ENCODE measurements at regions not wholly inside any gene's neighbourhood (a gene's known extent, or its start where the extent isn't known, plus 50 kb on each side); places are given as distances from the start of the nearest gene placed in this dataset.

GRCh38 chr3:176968631-176969030 is 228.7 kb downstream of the TBL1XR1 start:
- Histone ChIP-seq H3K27ac (ENCODE audit: extremely low read length, insufficient read depth, low read length) (no peak overlapping the region), H3K27me3 (ENCODE audit: control insufficient read depth in 1 of 2, insufficient read depth in 2 of 2, low read length in 2 of 2) (no peaks in the 10 kb centered on the region), H3K4me1 (ENCODE audit: insufficient read depth, low read length) (no peaks in the 10 kb centered on the region), H2AFZ (ENCODE audit: low read length) (no peak overlapping the region), H3K4me3 (replicated peaks in 1 of 3; ENCODE audit: insufficient read depth in 1 of 3, low read depth in 2 of 3, low read length in 3 of 3) (no peak overlapping the region), H3K9ac (ENCODE audit: insufficient read depth, low read depth, low read length) (no peak overlapping the region), H3K36me3 (replicated peaks in 1 of 2; ENCODE audit: control insufficient read depth in 1 of 2, insufficient read depth in 2 of 2, low read length in 2 of 2) (no peaks in the 10 kb centered on the region), H3K4me2 (ENCODE audit: low read depth, low read length) (no peak overlapping the region), H3K9me3 (ENCODE audit: low read length) (no peaks in the 10 kb centered on the region), H4K20me1 (ENCODE audit: insufficient read depth, low read length) (no peaks in the 10 kb centered on the region), H3K79me2 (ENCODE audit: insufficient read depth, low read length) (no peaks in the 10 kb centered on the region)
- CTCF ChIA-PET (ENCODE audit: low intra/inter-chr PET ratio, low total read pairs) = no interaction called here
- no TSS peak for BruUV-seq (replicated peaks)
- WGBS (ENCODE audit: low lambda C conversion rate) = 64% methylated on average over 2 of the region's 2 CpGs
- no peak for FAIRE-seq
- in situ Hi-C loops (cut with HindIII; ENCODE audit: extremely low pct_ligation_motif_present, low pct_unique_long_range_greater_than_20kb) = no loop called here
- intact Hi-C loops (cut with micrococcal nuclease; ENCODE audit: unreplicated experiment) = no loop called here
- ATAC-seq = no peak
- no peak for DNase-seq (ENCODE audit: low spot score)
- POLR2A ChIA-PET = no interaction called here
- TF ChIP-seq, protein P1, sequence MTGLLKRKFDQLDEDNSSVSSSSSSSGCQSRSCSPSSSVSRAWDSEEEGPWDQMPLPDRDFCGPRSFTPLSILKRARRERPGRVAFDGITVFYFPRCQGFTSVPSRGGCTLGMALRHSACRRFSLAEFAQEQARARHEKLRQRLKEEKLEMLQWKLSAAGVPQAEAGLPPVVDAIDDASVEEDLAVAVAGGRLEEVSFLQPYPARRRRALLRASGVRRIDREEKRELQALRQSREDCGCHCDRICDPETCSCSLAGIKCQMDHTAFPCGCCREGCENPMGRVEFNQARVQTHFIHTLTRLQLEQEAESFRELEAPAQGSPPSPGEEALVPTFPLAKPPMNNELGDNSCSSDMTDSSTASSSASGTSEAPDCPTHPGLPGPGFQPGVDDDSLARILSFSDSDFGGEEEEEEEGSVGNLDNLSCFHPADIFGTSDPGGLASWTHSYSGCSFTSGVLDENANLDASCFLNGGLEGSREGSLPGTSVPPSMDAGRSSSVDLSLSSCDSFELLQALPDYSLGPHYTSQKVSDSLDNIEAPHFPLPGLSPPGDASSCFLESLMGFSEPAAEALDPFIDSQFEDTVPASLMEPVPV (CRISPR knock-in tag; IDR thresholded peaks at IDR 0.05) = no peak
- TF ChIP-seq, protein P2, sequence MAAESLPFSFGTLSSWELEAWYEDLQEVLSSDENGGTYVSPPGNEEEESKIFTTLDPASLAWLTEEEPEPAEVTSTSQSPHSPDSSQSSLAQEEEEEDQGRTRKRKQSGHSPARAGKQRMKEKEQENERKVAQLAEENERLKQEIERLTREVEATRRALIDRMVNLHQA (CRISPR knock-in tag; IDR thresholded peaks at IDR 0.05) = no peak
- TF ChIP-seq, protein P3, sequence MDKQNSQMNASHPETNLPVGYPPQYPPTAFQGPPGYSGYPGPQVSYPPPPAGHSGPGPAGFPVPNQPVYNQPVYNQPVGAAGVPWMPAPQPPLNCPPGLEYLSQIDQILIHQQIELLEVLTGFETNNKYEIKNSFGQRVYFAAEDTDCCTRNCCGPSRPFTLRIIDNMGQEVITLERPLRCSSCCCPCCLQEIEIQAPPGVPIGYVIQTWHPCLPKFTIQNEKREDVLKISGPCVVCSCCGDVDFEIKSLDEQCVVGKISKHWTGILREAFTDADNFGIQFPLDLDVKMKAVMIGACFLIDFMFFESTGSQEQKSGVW (CRISPR knock-in tag; IDR thresholded peaks at IDR 0.05; ENCODE audit: borderline replicate concordance) = no peak
- TF ChIP-seq ZNF468 (CRISPR knock-in tag; IDR thresholded peaks at IDR 0.05) = no peak
- TF ChIP-seq MED13 (CRISPR knock-in tag; IDR thresholded peaks at IDR 0.05) = no peak
- no peak for TF ChIP-seq NFIB (CRISPR knock-in tag; IDR thresholded peaks at IDR 0.05; ENCODE audit: borderline replicate concordance)
- TF ChIP-seq MYC (CRISPR knock-in tag; IDR thresholded peaks at IDR 0.05; ENCODE audit: borderline replicate concordance) = no peak
- no peak for TF ChIP-seq POLR2G (IDR thresholded peaks at IDR 0.05; ENCODE audit: low read depth, low read length)
- TF ChIP-seq IKZF5 (CRISPR knock-in tag; IDR thresholded peaks at IDR 0.05) = no peak
- TF ChIP-seq, protein P4, sequence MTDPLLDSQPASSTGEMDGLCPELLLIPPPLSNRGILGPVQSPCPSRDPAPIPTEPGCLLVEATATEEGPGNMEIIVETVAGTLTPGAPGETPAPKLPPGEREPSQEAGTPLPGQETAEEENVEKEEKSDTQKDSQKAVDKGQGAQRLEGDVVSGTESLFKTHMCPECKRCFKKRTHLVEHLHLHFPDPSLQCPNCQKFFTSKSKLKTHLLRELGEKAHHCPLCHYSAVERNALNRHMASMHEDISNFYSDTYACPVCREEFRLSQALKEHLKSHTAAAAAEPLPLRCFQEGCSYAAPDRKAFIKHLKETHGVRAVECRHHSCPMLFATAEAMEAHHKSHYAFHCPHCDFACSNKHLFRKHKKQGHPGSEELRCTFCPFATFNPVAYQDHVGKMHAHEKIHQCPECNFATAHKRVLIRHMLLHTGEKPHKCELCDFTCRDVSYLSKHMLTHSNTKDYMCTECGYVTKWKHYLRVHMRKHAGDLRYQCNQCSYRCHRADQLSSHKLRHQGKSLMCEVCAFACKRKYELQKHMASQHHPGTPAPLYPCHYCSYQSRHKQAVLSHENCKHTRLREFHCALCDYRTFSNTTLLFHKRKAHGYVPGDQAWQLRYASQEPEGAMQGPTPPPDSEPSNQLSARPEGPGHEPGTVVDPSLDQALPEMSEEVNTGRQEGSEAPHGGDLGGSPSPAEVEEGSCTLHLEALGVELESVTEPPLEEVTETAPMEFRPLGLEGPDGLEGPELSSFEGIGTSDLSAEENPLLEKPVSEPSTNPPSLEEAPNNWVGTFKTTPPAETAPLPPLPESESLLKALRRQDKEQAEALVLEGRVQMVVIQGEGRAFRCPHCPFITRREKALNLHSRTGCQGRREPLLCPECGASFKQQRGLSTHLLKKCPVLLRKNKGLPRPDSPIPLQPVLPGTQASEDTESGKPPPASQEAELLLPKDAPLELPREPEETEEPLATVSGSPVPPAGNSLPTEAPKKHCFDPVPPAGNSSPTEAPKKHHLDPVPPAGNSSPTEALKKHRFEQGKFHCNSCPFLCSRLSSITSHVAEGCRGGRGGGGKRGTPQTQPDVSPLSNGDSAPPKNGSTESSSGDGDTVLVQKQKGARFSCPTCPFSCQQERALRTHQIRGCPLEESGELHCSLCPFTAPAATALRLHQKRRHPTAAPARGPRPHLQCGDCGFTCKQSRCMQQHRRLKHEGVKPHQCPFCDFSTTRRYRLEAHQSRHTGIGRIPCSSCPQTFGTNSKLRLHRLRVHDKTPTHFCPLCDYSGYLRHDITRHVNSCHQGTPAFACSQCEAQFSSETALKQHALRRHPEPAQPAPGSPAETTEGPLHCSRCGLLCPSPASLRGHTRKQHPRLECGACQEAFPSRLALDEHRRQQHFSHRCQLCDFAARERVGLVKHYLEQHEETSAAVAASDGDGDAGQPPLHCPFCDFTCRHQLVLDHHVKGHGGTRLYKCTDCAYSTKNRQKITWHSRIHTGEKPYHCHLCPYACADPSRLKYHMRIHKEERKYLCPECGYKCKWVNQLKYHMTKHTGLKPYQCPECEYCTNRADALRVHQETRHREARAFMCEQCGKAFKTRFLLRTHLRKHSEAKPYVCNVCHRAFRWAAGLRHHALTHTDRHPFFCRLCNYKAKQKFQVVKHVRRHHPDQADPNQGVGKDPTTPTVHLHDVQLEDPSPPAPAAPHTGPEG (CRISPR knock-in tag; IDR thresholded peaks at IDR 0.05) = no peak
- TF ChIP-seq ZNF788 (CRISPR knock-in tag; IDR thresholded peaks at IDR 0.05; ENCODE audit: borderline replicate concordance) = no peak
- TF ChIP-seq, protein P5, sequence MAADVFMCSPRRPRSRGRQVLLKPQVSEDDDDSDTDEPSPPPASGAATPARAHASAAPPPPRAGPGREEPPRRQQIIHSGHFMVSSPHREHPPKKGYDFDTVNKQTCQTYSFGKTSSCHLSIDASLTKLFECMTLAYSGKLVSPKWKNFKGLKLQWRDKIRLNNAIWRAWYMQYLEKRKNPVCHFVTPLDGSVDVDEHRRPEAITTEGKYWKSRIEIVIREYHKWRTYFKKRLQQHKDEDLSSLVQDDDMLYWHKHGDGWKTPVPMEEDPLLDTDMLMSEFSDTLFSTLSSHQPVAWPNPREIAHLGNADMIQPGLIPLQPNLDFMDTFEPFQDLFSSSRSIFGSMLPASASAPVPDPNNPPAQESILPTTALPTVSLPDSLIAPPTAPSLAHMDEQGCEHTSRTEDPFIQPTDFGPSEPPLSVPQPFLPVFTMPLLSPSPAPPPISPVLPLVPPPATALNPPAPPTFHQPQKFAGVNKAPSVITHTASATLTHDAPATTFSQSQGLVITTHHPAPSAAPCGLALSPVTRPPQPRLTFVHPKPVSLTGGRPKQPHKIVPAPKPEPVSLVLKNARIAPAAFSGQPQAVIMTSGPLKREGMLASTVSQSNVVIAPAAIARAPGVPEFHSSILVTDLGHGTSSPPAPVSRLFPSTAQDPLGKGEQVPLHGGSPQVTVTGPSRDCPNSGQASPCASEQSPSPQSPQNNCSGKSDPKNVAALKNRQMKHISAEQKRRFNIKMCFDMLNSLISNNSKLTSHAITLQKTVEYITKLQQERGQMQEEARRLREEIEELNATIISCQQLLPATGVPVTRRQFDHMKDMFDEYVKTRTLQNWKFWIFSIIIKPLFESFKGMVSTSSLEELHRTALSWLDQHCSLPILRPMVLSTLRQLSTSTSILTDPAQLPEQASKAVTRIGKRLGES (CRISPR knock-in tag; IDR thresholded peaks at IDR 0.05; ENCODE audit: borderline replicate concordance) = no peak
